IMR-90 (cell line): ENCODE measurements at regions not wholly inside any gene's neighbourhood (a gene's known extent, or its start where the extent isn't known, plus 50 kb on each side); places are given as distances from the start of the nearest gene placed in this dataset.

Experiments used
- ATAC-seq: fragments of 200-7000 bp; cut with Tn5 transposase; 2 replicates; pipeline ENCODE4 v1.9.1; 2020; ENCODE audit warnings: low read depth, mild to moderate bottlenecking, moderate library complexity
- BruUV-seq: library from RNA; stranded (reverse); fragments of 400-500 nt; replicated peaks from 2 replicates; lab custom pipeline; 2021; lab: Mats Ljungman, UMichigan
- CTCF ChIA-PET: fragments of 300-600 bp; formaldehyde crosslinking; extraction: SDS; loops from one replicate; lab custom pipeline; 2021; ENCODE audit warnings: antibody characterized with exemption; lab: Yijun Ruan, JAX
- POLR2A ChIA-PET: fragments of 300-600 bp; sonication (Branson Sonifier 250); formaldehyde crosslinking; loops from one replicate; lab custom pipeline; 2022; ENCODE audit warnings: antibody characterized with exemption; ENCODE audit not compliant: unreplicated experiment; lab: Charles Lee
- DNase-seq: peaks from one replicate; pipeline ENCODE4 v3.0.0; 2013
- H2AFZ ChIP-seq: replicated peaks from 2 replicates; pipeline ENCODE3; 2013; ENCODE audit warnings: low read length, mild to moderate bottlenecking; ENCODE audit not compliant: poor library complexity
- H2AK5ac ChIP-seq: 2 replicates; pipeline ENCODE4 v1.6.1; 2013; ENCODE audit warnings: low read depth, low read length, inconsistent platforms
- H2AK9ac ChIP-seq: replicated peaks from 2 replicates; pipeline ENCODE3; 2013; ENCODE audit warnings: mild to moderate bottlenecking, low read depth, low read length, moderate library complexity; ENCODE audit not compliant: poor library complexity
- H2BK120ac ChIP-seq: 2 replicates; pipeline ENCODE4 v1.6.1; 2013; ENCODE audit warnings: low read depth, low read length, inconsistent platforms
- H2BK15ac ChIP-seq: 3 replicates; pipeline ENCODE4 v1.6.1; 2013; ENCODE audit warnings: low read depth, low read length, inconsistent platforms
- H2BK20ac ChIP-seq: 2 replicates; pipeline ENCODE4 v1.6.1; 2013; ENCODE audit warnings: low read depth, mild to moderate bottlenecking, inconsistent platforms, low read length, moderate library complexity
- H2BK5ac ChIP-seq: 2 replicates; pipeline ENCODE4 v1.6.1; 2013; ENCODE audit warnings: mild to moderate bottlenecking, low read depth, low read length, inconsistent platforms; ENCODE audit not compliant: poor library complexity, severe bottlenecking
- H3K14ac ChIP-seq: replicated peaks from 2 replicates; pipeline ENCODE4 v1.6.1; 2013; ENCODE audit warnings: low read depth, low read length, inconsistent platforms
- H3K18ac ChIP-seq: 2 replicates; pipeline ENCODE4 v1.6.1; 2013; ENCODE audit warnings: low read depth, low read length, control low read depth
- H3K23ac ChIP-seq: 2 replicates; pipeline ENCODE4 v1.6.1; 2013; ENCODE audit warnings: low read depth, low read length, inconsistent platforms
- H3K27ac ChIP-seq: 2 replicates; pipeline ENCODE4 v1.5.1; 2013; ENCODE audit warnings: mild to moderate bottlenecking, control low read depth, low read length; ENCODE audit not compliant: insufficient read depth
- H3K27me3 ChIP-seq: 2 replicates; pipeline ENCODE4 v1.6.1; 2013; ENCODE audit warnings: low read length; ENCODE audit not compliant: control insufficient read depth, insufficient read depth
- H3K36me3 ChIP-seq: 2 replicates; pipeline ENCODE4 v1.6.1; 2013; ENCODE audit warnings: low read length, mixed read lengths; ENCODE audit not compliant: control insufficient read depth, insufficient read depth
- H3K4ac ChIP-seq: 2 replicates; pipeline ENCODE4 v1.6.1; 2013; ENCODE audit warnings: low read depth, low read length, inconsistent platforms
- H3K4me1 ChIP-seq: 2 replicates; pipeline ENCODE4 v1.6.1; 2013; ENCODE audit warnings: low read length, mixed read lengths; ENCODE audit not compliant: control insufficient read depth, insufficient read depth
- H3K4me2 ChIP-seq: 2 replicates; pipeline ENCODE4 v1.6.1; 2013; ENCODE audit warnings: low read depth, mild to moderate bottlenecking, control low read depth, low read length, moderate library complexity
- H3K4me3 ChIP-seq: 2 replicates; pipeline ENCODE4 v1.5.1; 2013; ENCODE audit warnings: low read depth, mild to moderate bottlenecking, control low read depth, low read length, moderate library complexity; ENCODE audit not compliant: insufficient read depth
- H3K56ac ChIP-seq: 2 replicates; pipeline ENCODE4 v1.6.1; 2013; ENCODE audit warnings: low read length, inconsistent platforms; ENCODE audit not compliant: insufficient read depth; ENCODE audit errors: extremely low read depth
- H3K79me1 ChIP-seq, 2 experiments: 2 replicates each; pipeline ENCODE4 v1.6.1; 2013; ENCODE audit warnings: low read length in 2 of 2, inconsistent platforms in 1 of 2, low read depth in 1 of 2
- H3K9ac ChIP-seq: 2 replicates; pipeline ENCODE4 v1.6.1; 2013; ENCODE audit warnings: low read depth, low read length, control low read depth
- H3K9me1 ChIP-seq: 2 replicates; pipeline ENCODE4 v1.6.1; 2013; ENCODE audit warnings: low read length, inconsistent platforms; ENCODE audit not compliant: insufficient read depth
- H3K9me3 ChIP-seq: 2 replicates; pipeline ENCODE4 v1.6.1; 2013; ENCODE audit warnings: low read length; ENCODE audit not compliant: control insufficient read depth, insufficient read depth
- H4K20me1 ChIP-seq: 2 replicates; pipeline ENCODE4 v1.6.1; 2013; ENCODE audit warnings: low read length, inconsistent platforms; ENCODE audit not compliant: insufficient read depth
- H4K5ac ChIP-seq: 2 replicates; pipeline ENCODE4 v1.6.1; 2013; ENCODE audit warnings: mild to moderate bottlenecking, low read depth, low read length, control low read depth
- H4K8ac ChIP-seq, 2 experiments: 2 replicates each; pipeline ENCODE4 v1.6.1; 2013; ENCODE audit warnings: low read depth in 2 of 2, low read length in 2 of 2, control low read depth in 1 of 2, inconsistent platforms in 1 of 2
- H4K91ac ChIP-seq: 2 replicates; pipeline ENCODE4 v1.6.1; 2013; ENCODE audit warnings: low read depth, low read length, inconsistent platforms; ENCODE audit not compliant: insufficient read depth
- BHLHE40 ChIP-seq: fragments of 150-350 bp; IDR thresholded peaks from 2 replicates; pipeline ENCODE4 v1.6.1; 2016; ENCODE audit warnings: mild to moderate bottlenecking, low read depth, low read length
- CEBPB ChIP-seq: IDR thresholded peaks from 2 replicates; pipeline ENCODE4 v1.6.1; 2012; ENCODE audit warnings: low read depth, low read length, improper control_type of control experiment
- CHD1 ChIP-seq: IDR thresholded peaks from 2 replicates; pipeline ENCODE4 v1.6.1; 2012; ENCODE audit warnings: low read depth, low read length, improper control_type of control experiment
- FOS ChIP-seq: fragments of 150-350 bp; IDR thresholded peaks from 2 replicates; pipeline ENCODE4 v1.6.1; 2016; ENCODE audit warnings: low read depth, low read length
- MAFK ChIP-seq: IDR thresholded peaks from 2 replicates; pipeline ENCODE4 v1.6.1; 2012; ENCODE audit warnings: low read depth, low read length, improper control_type of control experiment
- MAZ ChIP-seq: IDR thresholded peaks from 2 replicates; pipeline ENCODE4 v1.6.1; 2012; ENCODE audit warnings: low read depth, mild to moderate bottlenecking, low read length, improper control_type of control experiment, moderate library complexity, borderline replicate concordance
- MXI1 ChIP-seq: IDR thresholded peaks from 2 replicates; pipeline ENCODE4 v1.6.1; 2012; ENCODE audit warnings: low read depth, mild to moderate bottlenecking, low read length, moderate library complexity, borderline replicate concordance
- NFE2L2 ChIP-seq: fragments of 150-350 bp; IDR thresholded peaks from 2 replicates; pipeline ENCODE4 v1.6.1; 2016; ENCODE audit warnings: low read depth, mild to moderate bottlenecking, low read length
- POLR2A ChIP-seq: IDR thresholded peaks from 2 replicates; pipeline ENCODE4 v1.6.1; 2012; ENCODE audit warnings: mild to moderate bottlenecking, low read depth, low read length
- RAD21 ChIP-seq: IDR thresholded peaks from 2 replicates; pipeline ENCODE4 v1.6.1; 2012; ENCODE audit warnings: low read length, improper control_type of control experiment
- RCOR1 ChIP-seq: IDR thresholded peaks from 2 replicates; pipeline ENCODE4 v1.6.1; 2012; ENCODE audit warnings: mild to moderate bottlenecking, low read length, improper control_type of control experiment; ENCODE audit not compliant: insufficient replicate concordance
- RFX5 ChIP-seq: IDR thresholded peaks from 2 replicates; pipeline ENCODE4 v1.8.0; 2012; ENCODE audit warnings: low read depth, mild to moderate bottlenecking, low read length, moderate library complexity
- SMC3 ChIP-seq: fragments of 150-350 bp; IDR thresholded peaks from 2 replicates; pipeline ENCODE4 v1.6.1; 2016; ENCODE audit warnings: low read depth, mild to moderate bottlenecking, antibody characterized with exemption, low read length, moderate library complexity
- WGBS, 2 experiments: methylation state at CpG; one replicate each; pipeline versions ENCODE4 v1.1.5 to v1.1.7; 2013; ENCODE audit warnings: missing lambda C conversion rate in 2 of 2; ENCODE audit not compliant: insufficient read length in 1 of 2; ENCODE audit errors: extremely low coverage in 2 of 2; 5-methylcytosine and 5-hydroxymethylcytosine counted together
- dilution Hi-C: fragments of 300-500 bp; cut with HindIII; formaldehyde crosslinking; loops from one replicate; pipeline ENCODE4 v1.14.3; 2018; ENCODE audit warnings: low sequenced_read_pairs; ENCODE audit not compliant: unreplicated experiment
- in situ Hi-C: fragments of 300-500 bp; cut with MboI; formaldehyde crosslinking; loops from 3 replicates; pipeline ENCODE4 v1.14.3; 2019; ENCODE audit warnings: low sequenced_read_pairs, inconsistent platforms, mixed read lengths
- intact Hi-C: fragments of 100-400 bp; cut with micrococcal nuclease; formaldehyde crosslinking; loops from 2 replicates; pipeline ENCODE4 v1.10.0; 2022
- TF ChIP-seq, protein P1 (sequence below): fragments of 150-350 bp; IDR thresholded peaks from 2 replicates; pipeline ENCODE4 v1.6.1; 2016; ENCODE audit warnings: low read depth, mild to moderate bottlenecking, low read length, moderate library complexity, borderline replicate concordance
- TF ChIP-seq, protein P2 (sequence below): conservative IDR thresholded peaks from 2 replicates; pipeline ENCODE4 v1.5.1; 2012; ENCODE audit warnings: mild to moderate bottlenecking, low read depth, low read length, improper control_type of control experiment
- TF ChIP-seq, protein P3 (sequence below): fragments of 150-350 bp; IDR thresholded peaks from 2 replicates; pipeline ENCODE4 v1.6.1; 2017; ENCODE audit warnings: mild to moderate bottlenecking, antibody characterized with exemption, low read length, low read depth

DNA sequence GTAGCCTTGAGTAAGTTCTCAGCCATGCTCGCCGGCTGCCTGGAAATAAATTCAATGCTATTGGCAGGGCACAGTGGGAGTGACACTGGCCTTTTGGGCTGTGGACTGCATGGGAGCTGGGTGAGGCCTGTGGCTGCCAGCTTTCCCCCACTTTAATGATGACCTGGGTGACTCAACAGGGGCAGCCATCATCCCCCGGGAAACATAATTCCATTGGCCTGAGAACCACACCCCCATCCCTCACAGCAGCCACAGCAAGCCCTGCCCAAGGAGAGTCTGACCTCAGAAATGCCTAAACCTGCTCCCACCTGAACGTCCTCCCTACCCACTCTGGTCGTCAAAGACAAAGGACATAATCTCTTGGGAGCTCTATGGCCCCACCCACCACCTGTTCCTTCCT, 384.0 kb downstream of the LTN1 start:
- H3K23ac ChIP-seq = no peak overlapping the region
- BruUV-seq = no TSS peak
- H3K4ac ChIP-seq = no peak overlapping the region
- DNase-seq = no peak
- in situ Hi-C loops (no loop called here), dilution Hi-C loops (no loop called here), intact Hi-C loops (no loop called here)
- H3K79me1 ChIP-seq = no peaks in the 10 kb centered on the region
- no peak overlapping the region for H4K5ac ChIP-seq
- no peaks in the 10 kb centered on the region for H3K4me1 ChIP-seq
- no peak overlapping the region for H2AFZ ChIP-seq
- no peak overlapping the region for H2BK5ac ChIP-seq
- no peak overlapping the region for H2BK20ac ChIP-seq
- no peak overlapping the region for H3K27ac ChIP-seq
- ChIA-PET POLR2A (no interaction called here), CTCF (no interaction called here)
- H2AK9ac ChIP-seq = no peak overlapping the region
- H2AK5ac ChIP-seq = 0 out of 2 replicates have a peak overlapping the region, but pooled peaks have one; percentile 9
- no peaks in the 10 kb centered on the region for H3K27me3 ChIP-seq
- no peaks in the 10 kb centered on the region for H3K9me1 ChIP-seq
- no peak overlapping the region for H3K4me2 ChIP-seq
- H3K14ac ChIP-seq = no peak overlapping the region
- no peak for TF ChIP-seq MAZ
- no peak for TF ChIP-seq MXI1
- TF ChIP-seq, protein P1, sequence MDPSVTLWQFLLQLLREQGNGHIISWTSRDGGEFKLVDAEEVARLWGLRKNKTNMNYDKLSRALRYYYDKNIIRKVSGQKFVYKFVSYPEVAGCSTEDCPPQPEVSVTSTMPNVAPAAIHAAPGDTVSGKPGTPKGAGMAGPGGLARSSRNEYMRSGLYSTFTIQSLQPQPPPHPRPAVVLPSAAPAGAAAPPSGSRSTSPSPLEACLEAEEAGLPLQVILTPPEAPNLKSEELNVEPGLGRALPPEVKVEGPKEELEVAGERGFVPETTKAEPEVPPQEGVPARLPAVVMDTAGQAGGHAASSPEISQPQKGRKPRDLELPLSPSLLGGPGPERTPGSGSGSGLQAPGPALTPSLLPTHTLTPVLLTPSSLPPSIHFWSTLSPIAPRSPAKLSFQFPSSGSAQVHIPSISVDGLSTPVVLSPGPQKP = no peak
- TF ChIP-seq POLR2A = no peak
- TF ChIP-seq CHD1 = no peak
- TF ChIP-seq MAFK = no peak
- TF ChIP-seq RFX5 = no peak
- TF ChIP-seq FOS = no peak
- no peak for TF ChIP-seq RAD21
- TF ChIP-seq NFE2L2 = no peak
- TF ChIP-seq SMC3 = no peak
- no peak for TF ChIP-seq BHLHE40
- no peak for TF ChIP-seq RCOR1
- TF ChIP-seq CEBPB = no peak
- TF ChIP-seq, protein P2, sequence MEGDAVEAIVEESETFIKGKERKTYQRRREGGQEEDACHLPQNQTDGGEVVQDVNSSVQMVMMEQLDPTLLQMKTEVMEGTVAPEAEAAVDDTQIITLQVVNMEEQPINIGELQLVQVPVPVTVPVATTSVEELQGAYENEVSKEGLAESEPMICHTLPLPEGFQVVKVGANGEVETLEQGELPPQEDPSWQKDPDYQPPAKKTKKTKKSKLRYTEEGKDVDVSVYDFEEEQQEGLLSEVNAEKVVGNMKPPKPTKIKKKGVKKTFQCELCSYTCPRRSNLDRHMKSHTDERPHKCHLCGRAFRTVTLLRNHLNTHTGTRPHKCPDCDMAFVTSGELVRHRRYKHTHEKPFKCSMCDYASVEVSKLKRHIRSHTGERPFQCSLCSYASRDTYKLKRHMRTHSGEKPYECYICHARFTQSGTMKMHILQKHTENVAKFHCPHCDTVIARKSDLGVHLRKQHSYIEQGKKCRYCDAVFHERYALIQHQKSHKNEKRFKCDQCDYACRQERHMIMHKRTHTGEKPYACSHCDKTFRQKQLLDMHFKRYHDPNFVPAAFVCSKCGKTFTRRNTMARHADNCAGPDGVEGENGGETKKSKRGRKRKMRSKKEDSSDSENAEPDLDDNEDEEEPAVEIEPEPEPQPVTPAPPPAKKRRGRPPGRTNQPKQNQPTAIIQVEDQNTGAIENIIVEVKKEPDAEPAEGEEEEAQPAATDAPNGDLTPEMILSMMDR = no peak
- TF ChIP-seq, protein P3, sequence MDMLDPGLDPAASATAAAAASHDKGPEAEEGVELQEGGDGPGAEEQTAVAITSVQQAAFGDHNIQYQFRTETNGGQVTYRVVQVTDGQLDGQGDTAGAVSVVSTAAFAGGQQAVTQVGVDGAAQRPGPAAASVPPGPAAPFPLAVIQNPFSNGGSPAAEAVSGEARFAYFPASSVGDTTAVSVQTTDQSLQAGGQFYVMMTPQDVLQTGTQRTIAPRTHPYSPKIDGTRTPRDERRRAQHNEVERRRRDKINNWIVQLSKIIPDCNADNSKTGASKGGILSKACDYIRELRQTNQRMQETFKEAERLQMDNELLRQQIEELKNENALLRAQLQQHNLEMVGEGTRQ = no peak
- H3K9me3 ChIP-seq = no peaks in the 10 kb centered on the region
- 70% methylated on average over 5 of the region's 5 CpGs; no CpG with 5 or more reads in 1 of the 2 experiments for WGBS, 2 experiments
- H3K36me3 ChIP-seq = no peaks in the 10 kb centered on the region
- H4K91ac ChIP-seq = no peak overlapping the region
- no peak overlapping the region for H3K9ac ChIP-seq
- ATAC-seq = no peak
- no peak overlapping the region for H4K8ac ChIP-seq
- H3K56ac ChIP-seq = no peak overlapping the region
- H2BK15ac ChIP-seq = no peak overlapping the region
- no peak overlapping the region for H3K18ac ChIP-seq
- H3K4me3 ChIP-seq = no peak overlapping the region
- H2BK120ac ChIP-seq = no peak overlapping the region
- no peaks in the 10 kb centered on the region for H4K20me1 ChIP-seq
